Astrocyte (in vitro differentiated cells and primary cell): ENCODE measurements at regions not wholly inside any gene's neighbourhood (a gene's known extent, or its start where the extent isn't known, plus 50 kb on each side); places are given as distances from the start of the nearest gene placed in this dataset.

Experiments used
- DNase-seq: peaks from one replicate; pipeline ENCODE4 v3.0.0-alpha.2; 2010; ENCODE audit warnings: low read depth
- FAIRE-seq: peaks from 2 replicates; lab custom pipeline; 2011; peaks lifted over from hg19 to GRCh38; lab: Jason Lieb, UNC
- H2AFZ ChIP-seq: 2 replicates; pipeline ENCODE4 v1.6.0; 2012; ENCODE audit warnings: low read depth, low read length, inconsistent platforms
- H3K27ac ChIP-seq: 2 replicates; pipeline ENCODE4 v1.5.1; 2011; ENCODE audit warnings: low read depth, low read length, inconsistent platforms
- H3K27me3 ChIP-seq: 2 replicates; pipeline ENCODE4 v1.6.0; 2011; ENCODE audit warnings: low read length, inconsistent platforms; ENCODE audit not compliant: insufficient read depth
- H3K36me3 ChIP-seq: 2 replicates; pipeline ENCODE4 v1.5.1; 2011; ENCODE audit warnings: low read length, inconsistent platforms; ENCODE audit not compliant: insufficient read depth
- H3K4me1 ChIP-seq: 2 replicates; pipeline ENCODE4 v1.5.1; 2011; ENCODE audit warnings: low read length, inconsistent platforms; ENCODE audit not compliant: insufficient read depth
- H3K4me2 ChIP-seq: 2 replicates; pipeline ENCODE4 v1.6.0; 2012; ENCODE audit warnings: low read length, inconsistent platforms
- H3K4me3 ChIP-seq: 2 replicates; pipeline ENCODE4 v1.5.1; 2011; ENCODE audit warnings: low read depth, mild to moderate bottlenecking, low read length, inconsistent platforms; ENCODE audit not compliant: insufficient read depth
- H3K79me2 ChIP-seq: 2 replicates; pipeline ENCODE4 v1.6.0; 2012; ENCODE audit warnings: mild to moderate bottlenecking, low read length, inconsistent platforms; ENCODE audit not compliant: insufficient read depth
- H3K9ac ChIP-seq: 2 replicates; pipeline ENCODE4 v1.6.0; 2012; ENCODE audit warnings: mild to moderate bottlenecking, low read length, inconsistent platforms
- H3K9me3 ChIP-seq: 2 replicates; pipeline ENCODE4 v1.5.1; 2012; ENCODE audit warnings: low read depth, mild to moderate bottlenecking, low read length, inconsistent platforms; ENCODE audit not compliant: insufficient read depth
- H4K20me1 ChIP-seq: 2 replicates; pipeline ENCODE4 v1.6.0; 2012; ENCODE audit warnings: low read length, inconsistent platforms; ENCODE audit not compliant: insufficient read depth
- H3K27ac Mint-ChIP-seq: one replicate; pipeline ENCODE4 v1.8.0; 2021; ENCODE audit warnings: mild to moderate bottlenecking, mixed read lengths; ENCODE audit not compliant: unreplicated experiment
- H3K27me3 Mint-ChIP-seq: one replicate; pipeline ENCODE4 v1.8.0; 2021; ENCODE audit warnings: low read depth, mixed read lengths; ENCODE audit not compliant: unreplicated experiment
- H3K36me3 Mint-ChIP-seq: one replicate; pipeline ENCODE4 v1.8.0; 2021; ENCODE audit warnings: low read depth, mixed read lengths; ENCODE audit not compliant: unreplicated experiment
- H3K4me1 Mint-ChIP-seq: one replicate; pipeline ENCODE4 v1.8.0; 2021; ENCODE audit warnings: low read depth, mixed read lengths; ENCODE audit not compliant: unreplicated experiment
- H3K4me3 Mint-ChIP-seq: one replicate; pipeline ENCODE4 v1.8.0; 2021; ENCODE audit warnings: mild to moderate bottlenecking, moderate library complexity, mixed read lengths; ENCODE audit not compliant: unreplicated experiment
- H3K9me3 Mint-ChIP-seq: one replicate; pipeline ENCODE4 v1.8.0; 2021; ENCODE audit warnings: mild to moderate bottlenecking, mixed read lengths; ENCODE audit not compliant: unreplicated experiment
- CTCF ChIP-seq: IDR thresholded peaks from 2 replicates; pipeline ENCODE4 v1.5.1; 2011; ENCODE audit warnings: low read depth, mild to moderate bottlenecking, inconsistent platforms, low read length, moderate library complexity; ENCODE audit not compliant: insufficient read depth
- EZH2 ChIP-seq: IDR thresholded peaks from 2 replicates; pipeline ENCODE4 v1.6.1; 2012; ENCODE audit warnings: mild to moderate bottlenecking, low read length, inconsistent platforms; ENCODE audit not compliant: insufficient read depth

GRCh38 chr7:32289651-32290414 is 200.3 kb downstream of the LSM5 start:
- Histone ChIP-seq H3K79me2 (no peaks in the 10 kb centered on the region), H2AFZ (no peak overlapping the region), H4K20me1 (no peaks in the 10 kb centered on the region), H3K36me3 (no peaks in the 10 kb centered on the region), H3K4me2 (no peak overlapping the region), H3K27ac (no peak overlapping the region), H3K27me3 (no peaks in the 10 kb centered on the region), H3K9ac (no peak overlapping the region), H3K9me3 (no peaks in the 10 kb centered on the region), H3K4me3 (no peak overlapping the region), H3K4me1 (no peaks in the 10 kb centered on the region)
- FAIRE-seq (no peak), DNase-seq (no peak)
- peaks cover 28% of the 10 kb centered on the region for H3K27me3 Mint-ChIP-seq
- no peak for TF ChIP-seq CTCF
- no peak for TF ChIP-seq EZH2
- no peak overlapping the region for H3K27ac Mint-ChIP-seq
- no peaks in the 10 kb centered on the region for H3K9me3 Mint-ChIP-seq
- H3K36me3 Mint-ChIP-seq = no peaks in the 10 kb centered on the region
- H3K4me1 Mint-ChIP-seq = no peaks in the 10 kb centered on the region
- H3K4me3 Mint-ChIP-seq = no peak overlapping the region

GRCh38 chr7:32285698-32286097 is 204.5 kb downstream of the LSM5 start:
- Mint-ChIP-seq H3K4me3 (no peak overlapping the region), H3K27ac (no peak overlapping the region), H3K4me1 (no peaks in the 10 kb centered on the region), H3K36me3 (no peaks in the 10 kb centered on the region), H3K27me3 (peaks cover 16% of the 10 kb centered on the region), H3K9me3 (no peaks in the 10 kb centered on the region)
- no peaks in the 10 kb centered on the region for H4K20me1 ChIP-seq
- no peaks in the 10 kb centered on the region for H3K9me3 ChIP-seq
- H2AFZ ChIP-seq = no peak overlapping the region
- H3K27me3 ChIP-seq = no peaks in the 10 kb centered on the region
- no peak overlapping the region for H3K4me2 ChIP-seq
- no peak for DNase-seq
- H3K79me2 ChIP-seq = no peaks in the 10 kb centered on the region
- H3K36me3 ChIP-seq = no peaks in the 10 kb centered on the region
- no peak for FAIRE-seq
- no peaks in the 10 kb centered on the region for H3K4me1 ChIP-seq
- H3K27ac ChIP-seq = no peak overlapping the region
- H3K9ac ChIP-seq = no peak overlapping the region
- TF ChIP-seq CTCF = no peak
- no peak for TF ChIP-seq EZH2
- no peak overlapping the region for H3K4me3 ChIP-seq

GRCh38 chr7:32283546-32283945 is 206.6 kb downstream of the LSM5 start:
- H3K4me3 ChIP-seq = no peak overlapping the region
- Mint-ChIP-seq H3K27ac (no peak overlapping the region), H3K27me3 (peaks cover 16% of the 10 kb centered on the region), H3K4me3 (no peak overlapping the region), H3K4me1 (no peaks in the 10 kb centered on the region), H3K36me3 (no peaks in the 10 kb centered on the region), H3K9me3 (no peaks in the 10 kb centered on the region)
- no peak overlapping the region for H3K9ac ChIP-seq
- no peaks in the 10 kb centered on the region for H3K79me2 ChIP-seq
- no peak for TF ChIP-seq CTCF
- TF ChIP-seq EZH2 = no peak
- H3K27me3 ChIP-seq = no peaks in the 10 kb centered on the region
- DNase-seq (no peak), FAIRE-seq (no peak)
- H3K9me3 ChIP-seq = no peaks in the 10 kb centered on the region
- no peaks in the 10 kb centered on the region for H3K4me1 ChIP-seq
- H3K4me2 ChIP-seq = no peak overlapping the region
- H4K20me1 ChIP-seq = no peaks in the 10 kb centered on the region
- no peaks in the 10 kb centered on the region for H3K36me3 ChIP-seq
- H2AFZ ChIP-seq = no peak overlapping the region
- no peak overlapping the region for H3K27ac ChIP-seq
